ENCODE measurements at regions not wholly inside any gene's neighbourhood (a gene's known extent, or its start where the extent isn't known, plus 50 kb on each side); places are given as distances from the start of the nearest gene placed in this dataset.

DNA sequence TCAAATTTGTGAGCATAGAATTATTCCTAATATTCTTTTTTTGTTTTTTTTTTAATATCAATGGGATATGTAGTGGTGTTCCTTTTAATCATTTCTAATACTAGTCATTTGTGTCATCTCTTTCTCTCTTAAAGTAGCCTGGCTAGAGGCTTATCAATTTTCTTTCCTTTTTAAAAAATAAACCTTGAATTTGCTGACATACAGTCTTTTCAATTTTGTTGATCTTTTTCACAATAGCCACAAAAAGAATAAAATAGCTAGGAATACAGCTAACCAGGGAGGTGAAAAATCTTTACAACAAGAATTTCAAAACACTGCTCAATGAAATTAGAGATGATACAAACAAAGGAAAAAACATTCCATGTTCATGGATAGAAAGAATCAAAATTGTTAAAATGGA lies 192.6 kb downstream of the ARL6IP6 start:
- TF ChIP-seq EZH2 (IDR thresholded peaks at IDR 0.05; ENCODE audit: borderline replicate concordance, insufficient read depth, low read depth, low read length, poor library complexity, severe bottlenecking) = no peak
- TF ChIP-seq, protein P1, sequence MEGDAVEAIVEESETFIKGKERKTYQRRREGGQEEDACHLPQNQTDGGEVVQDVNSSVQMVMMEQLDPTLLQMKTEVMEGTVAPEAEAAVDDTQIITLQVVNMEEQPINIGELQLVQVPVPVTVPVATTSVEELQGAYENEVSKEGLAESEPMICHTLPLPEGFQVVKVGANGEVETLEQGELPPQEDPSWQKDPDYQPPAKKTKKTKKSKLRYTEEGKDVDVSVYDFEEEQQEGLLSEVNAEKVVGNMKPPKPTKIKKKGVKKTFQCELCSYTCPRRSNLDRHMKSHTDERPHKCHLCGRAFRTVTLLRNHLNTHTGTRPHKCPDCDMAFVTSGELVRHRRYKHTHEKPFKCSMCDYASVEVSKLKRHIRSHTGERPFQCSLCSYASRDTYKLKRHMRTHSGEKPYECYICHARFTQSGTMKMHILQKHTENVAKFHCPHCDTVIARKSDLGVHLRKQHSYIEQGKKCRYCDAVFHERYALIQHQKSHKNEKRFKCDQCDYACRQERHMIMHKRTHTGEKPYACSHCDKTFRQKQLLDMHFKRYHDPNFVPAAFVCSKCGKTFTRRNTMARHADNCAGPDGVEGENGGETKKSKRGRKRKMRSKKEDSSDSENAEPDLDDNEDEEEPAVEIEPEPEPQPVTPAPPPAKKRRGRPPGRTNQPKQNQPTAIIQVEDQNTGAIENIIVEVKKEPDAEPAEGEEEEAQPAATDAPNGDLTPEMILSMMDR (IDR thresholded peaks at IDR 0.05) = no peak
